Duodenal mucosa (tissue), 2 donors: ENCODE measurements at regions not wholly inside any gene's neighbourhood (a gene's known extent, or its start where the extent isn't known, plus 50 kb on each side); places are given as distances from the start of the nearest gene placed in this dataset.
"Not testable (repeated sequence)": the region's sequence is repeated elsewhere in the genome, so short reads cannot be mapped to it uniquely, and the experiment has no call there.

ENCODE experiments used
- H3K27ac ChIP-seq: one replicate; pipeline ENCODE4 v1.7.0; 2013; ENCODE audit warnings: low read depth, low read length
- H3K27me3 ChIP-seq, 2 donors: one replicate each; pipeline ENCODE4 v1.7.0; 2013; ENCODE audit warnings: low read length in 2 of 2, control low read depth in 1 of 2; ENCODE audit not compliant: insufficient read depth in 2 of 2, control insufficient read depth in 1 of 2
- H3K36me3 ChIP-seq, 2 donors: one replicate each; pipeline ENCODE4 v1.7.0; 2013; ENCODE audit warnings: low read length in 2 of 2, control low read depth in 1 of 2; ENCODE audit not compliant: insufficient read depth in 2 of 2, control insufficient read depth in 1 of 2
- H3K4me1 ChIP-seq, 2 donors: one replicate each; pipeline ENCODE4 v1.7.0; 2013; ENCODE audit warnings: low read length in 2 of 2, control low read depth in 1 of 2; ENCODE audit not compliant: insufficient read depth in 2 of 2, control insufficient read depth in 1 of 2
- H3K4me3 ChIP-seq, 2 donors: one replicate each; pipeline ENCODE4 v1.7.0; 2013; ENCODE audit warnings: low read length in 2 of 2, low read depth in 1 of 2
- H3K9ac ChIP-seq, 2 donors: one replicate each; pipeline ENCODE4 v1.7.0; 2013; ENCODE audit warnings: low read length in 2 of 2, low read depth in 1 of 2
- H3K9me3 ChIP-seq, 2 donors: one replicate each; pipeline ENCODE4 v1.7.0; 2013; ENCODE audit warnings: low read length in 2 of 2, control low read depth in 1 of 2; ENCODE audit not compliant: control insufficient read depth in 1 of 2

DNA sequence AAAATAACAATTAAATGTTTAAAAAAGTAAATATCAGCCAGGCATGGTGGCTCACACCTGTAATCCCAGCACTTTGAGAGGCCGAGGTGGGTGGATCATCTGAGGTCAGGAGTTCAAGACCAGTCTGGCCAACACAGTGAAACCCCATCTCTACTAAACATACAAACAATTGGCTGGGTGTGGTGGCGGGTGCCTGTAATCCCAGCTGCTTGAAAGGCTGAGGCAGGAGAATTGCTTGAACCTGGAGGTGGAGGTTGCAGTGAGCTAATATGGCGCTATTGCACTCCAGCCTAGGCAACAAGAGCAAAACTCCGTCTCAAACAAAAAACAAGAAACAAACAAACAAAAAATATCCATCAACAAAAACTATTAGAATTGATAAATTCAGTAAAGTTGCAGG lies 77.5 kb downstream of the SNX5 start:
- not testable (repeated sequence) for H3K4me3 ChIP-seq, H3K27ac ChIP-seq, H3K36me3 ChIP-seq, H3K9ac ChIP-seq, H3K27me3 ChIP-seq
- peaks cover 7 to 13% of the 10 kb centered on the region in 2 donors for H3K9me3 ChIP-seq
- H3K4me1 ChIP-seq = peaks cover 5 to 12% of the 10 kb centered on the region in 2 donors

DNA sequence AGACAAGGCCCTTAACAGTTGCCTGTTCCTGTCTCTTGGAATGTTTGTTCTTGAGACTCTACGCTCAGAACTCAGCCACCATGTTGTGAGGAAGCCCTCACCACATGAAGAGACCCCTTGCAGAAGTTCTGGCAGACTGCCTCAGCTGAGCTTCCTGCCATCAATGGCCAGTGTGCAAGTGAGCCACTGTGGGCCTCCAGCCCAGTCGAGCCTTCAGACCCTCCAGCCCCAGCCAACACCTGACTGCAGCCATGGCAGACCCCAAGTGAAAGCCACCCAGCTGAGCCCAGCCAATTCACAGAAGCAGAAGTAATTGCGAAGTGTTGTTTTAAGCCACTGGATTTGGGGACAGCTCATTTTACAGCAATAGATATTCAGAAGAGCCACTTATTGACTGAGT lies 78.3 kb downstream of the SNX5 start:
- H3K4me1 ChIP-seq = peaks cover 13 to 15% of the 10 kb centered on the region in 2 donors
- no peak overlapping the region for H3K27ac ChIP-seq
- no peaks in the 10 kb centered on the region for H3K27me3 ChIP-seq
- no peak overlapping the region for H3K4me3 ChIP-seq
- H3K9ac ChIP-seq = no peak overlapping the region
- H3K36me3 ChIP-seq = no peaks in the 10 kb centered on the region
- peaks cover 7 to 13% of the 10 kb centered on the region in 2 donors for H3K9me3 ChIP-seq

DNA sequence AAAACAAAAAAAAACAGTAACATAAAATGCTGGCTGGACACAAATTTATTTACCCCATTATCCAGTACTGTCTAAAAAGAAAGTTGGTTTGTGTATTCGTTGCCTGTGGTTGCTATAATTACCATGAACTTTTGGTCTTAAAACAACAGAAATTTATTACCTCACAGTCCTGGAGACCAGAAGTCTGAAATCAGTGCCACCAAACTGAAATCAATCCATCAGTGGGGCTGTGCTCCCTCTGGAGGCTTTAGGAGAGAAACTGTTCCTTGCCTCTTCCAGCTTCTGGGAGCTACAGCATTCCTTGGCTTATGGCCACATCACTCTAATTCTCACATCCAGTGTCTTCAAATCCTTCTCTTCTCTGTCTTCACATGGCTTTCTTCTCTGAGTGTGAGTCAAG lies 79.4 kb downstream of the SNX5 start:
- Histone ChIP-seq H3K4me1 (peaks cover 15 to 20% of the 10 kb centered on the region in 2 donors), H3K27me3 (no peaks in the 10 kb centered on the region), H3K36me3 (no peaks in the 10 kb centered on the region), H3K9ac (no peak overlapping the region), H3K9me3 (peaks cover 7 to 13% of the 10 kb centered on the region in 2 donors), H3K4me3 (no peak overlapping the region), H3K27ac (no peak overlapping the region)

DNA sequence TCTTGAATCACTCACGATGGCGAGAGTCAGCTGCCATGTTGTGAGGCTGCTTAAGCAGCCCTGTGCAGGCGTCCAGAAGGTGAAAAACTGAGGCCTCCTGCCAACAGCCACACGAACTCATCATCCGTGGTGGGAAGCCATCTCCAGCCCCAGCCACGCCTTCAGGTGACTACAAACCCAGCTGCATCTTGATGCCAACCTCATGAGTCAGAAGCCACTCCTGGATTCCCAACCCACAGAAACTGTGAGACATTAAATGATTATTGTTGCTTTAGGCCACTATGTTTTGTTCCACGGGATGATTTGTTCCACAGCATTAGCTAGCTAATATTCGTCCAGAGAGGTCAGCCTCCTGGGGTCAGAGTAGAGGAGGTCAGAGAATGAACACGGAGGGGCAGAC lies 80.5 kb downstream of the SNX5 start:
- Histone ChIP-seq H3K9me3 (peaks cover 7 to 13% of the 10 kb centered on the region in 2 donors), H3K9ac (no peak overlapping the region), H3K36me3 (no peaks in the 10 kb centered on the region), H3K27ac (no peak overlapping the region), H3K4me3 (no peak overlapping the region), H3K27me3 (no peaks in the 10 kb centered on the region), H3K4me1 (peaks cover 8 to 26% of the 10 kb centered on the region in 2 donors)

DNA sequence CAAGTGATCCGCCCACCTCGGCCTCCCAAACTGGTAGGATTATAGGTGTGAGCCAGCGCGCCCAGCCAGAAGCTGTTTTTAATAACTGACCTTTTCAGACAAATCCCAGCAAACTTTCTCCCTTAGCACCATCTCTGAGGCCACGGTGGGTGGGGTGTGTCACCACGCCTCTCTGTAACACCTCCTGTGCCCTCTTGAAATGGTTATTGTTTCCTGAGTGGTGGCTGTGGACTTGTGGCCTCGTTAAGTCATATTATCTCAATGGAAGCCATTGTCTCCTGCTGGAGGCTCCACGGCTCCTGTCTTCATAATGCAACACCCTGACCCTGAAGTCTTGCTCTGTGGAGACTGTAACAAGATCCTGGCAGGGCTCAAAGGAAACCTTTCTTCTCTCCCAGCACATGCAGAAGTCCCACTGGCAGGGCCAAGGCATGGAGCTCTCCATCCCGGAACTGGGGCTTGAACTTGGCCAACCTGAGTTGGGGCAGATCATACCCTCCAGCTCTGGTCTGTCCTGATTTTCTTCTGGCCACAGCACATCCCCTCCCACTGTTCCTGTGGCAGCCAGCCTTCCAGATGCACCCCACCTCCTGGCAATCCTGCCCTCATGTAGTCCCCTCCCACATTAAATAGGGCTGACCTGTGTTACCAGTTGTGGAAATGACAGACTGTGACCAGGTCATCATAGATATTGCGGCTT lies 81.1 kb downstream of the SNX5 start:
- H3K4me1 ChIP-seq = peaks cover 8 to 28% of the 10 kb centered on the region in 2 donors
- H3K27ac ChIP-seq = no peak overlapping the region
- H3K27me3 ChIP-seq = no peaks in the 10 kb centered on the region
- peaks cover 7 to 13% of the 10 kb centered on the region in 2 donors for H3K9me3 ChIP-seq
- H3K9ac ChIP-seq = no peak overlapping the region
- H3K36me3 ChIP-seq = no peaks in the 10 kb centered on the region
- no peak overlapping the region for H3K4me3 ChIP-seq

DNA sequence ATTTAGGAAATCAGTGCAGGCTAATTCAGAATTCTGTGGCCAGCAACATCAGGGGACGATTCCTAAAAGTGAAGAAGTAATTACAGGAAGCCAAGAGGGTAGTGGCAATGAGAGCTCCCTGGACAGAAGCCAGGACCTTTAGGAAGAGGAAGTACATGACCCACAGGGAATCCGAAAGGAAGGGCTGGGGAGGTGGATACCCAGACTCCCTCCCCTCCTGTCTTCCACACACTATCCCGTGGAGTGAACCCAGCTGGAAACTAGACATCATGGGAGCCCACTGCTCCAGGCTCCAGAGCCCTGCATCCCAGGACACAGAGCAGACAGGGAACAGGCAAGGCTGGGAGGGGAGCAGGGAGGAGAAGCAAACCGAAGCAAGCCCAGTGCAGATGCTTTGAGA lies 83.0 kb downstream of the SNX5 start:
- Histone ChIP-seq H3K27me3 (no peaks in the 10 kb centered on the region), H3K9me3 (peaks cover 7 to 13% of the 10 kb centered on the region in 2 donors), H3K36me3 (no peaks in the 10 kb centered on the region), H3K9ac (no peak overlapping the region), H3K27ac (no peak overlapping the region), H3K4me1 (peaks cover 8 to 28% of the 10 kb centered on the region in 2 donors), H3K4me3 (no peak overlapping the region)

DNA sequence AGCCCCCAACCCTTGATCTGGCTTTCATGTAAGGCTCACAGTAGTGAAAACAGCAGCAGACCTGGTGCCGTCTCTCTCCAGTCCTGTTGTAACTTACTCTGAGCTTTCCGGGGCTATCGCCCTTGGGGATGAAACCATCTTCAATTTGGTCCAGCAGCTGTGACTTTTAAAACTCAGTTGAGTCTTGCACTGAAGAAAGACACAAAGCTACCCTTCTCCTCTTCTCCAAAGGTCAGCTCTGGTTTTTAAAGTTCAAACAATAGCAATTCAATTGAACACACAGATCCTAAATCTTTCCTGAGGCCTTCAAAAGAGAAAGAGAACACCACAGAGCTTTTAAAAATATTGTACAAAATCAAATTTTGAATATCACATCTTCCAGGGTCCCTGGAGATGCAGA lies 83.5 kb downstream of the SNX5 start:
- H3K27ac ChIP-seq = no peak overlapping the region
- peaks cover 8 to 28% of the 10 kb centered on the region in 2 donors for H3K4me1 ChIP-seq
- H3K9ac ChIP-seq = no peak overlapping the region
- H3K9me3 ChIP-seq = peaks cover 4 to 9% of the 10 kb centered on the region in 2 donors
- no peaks in the 10 kb centered on the region for H3K36me3 ChIP-seq
- no peaks in the 10 kb centered on the region for H3K27me3 ChIP-seq
- H3K4me3 ChIP-seq = no peak overlapping the region

DNA sequence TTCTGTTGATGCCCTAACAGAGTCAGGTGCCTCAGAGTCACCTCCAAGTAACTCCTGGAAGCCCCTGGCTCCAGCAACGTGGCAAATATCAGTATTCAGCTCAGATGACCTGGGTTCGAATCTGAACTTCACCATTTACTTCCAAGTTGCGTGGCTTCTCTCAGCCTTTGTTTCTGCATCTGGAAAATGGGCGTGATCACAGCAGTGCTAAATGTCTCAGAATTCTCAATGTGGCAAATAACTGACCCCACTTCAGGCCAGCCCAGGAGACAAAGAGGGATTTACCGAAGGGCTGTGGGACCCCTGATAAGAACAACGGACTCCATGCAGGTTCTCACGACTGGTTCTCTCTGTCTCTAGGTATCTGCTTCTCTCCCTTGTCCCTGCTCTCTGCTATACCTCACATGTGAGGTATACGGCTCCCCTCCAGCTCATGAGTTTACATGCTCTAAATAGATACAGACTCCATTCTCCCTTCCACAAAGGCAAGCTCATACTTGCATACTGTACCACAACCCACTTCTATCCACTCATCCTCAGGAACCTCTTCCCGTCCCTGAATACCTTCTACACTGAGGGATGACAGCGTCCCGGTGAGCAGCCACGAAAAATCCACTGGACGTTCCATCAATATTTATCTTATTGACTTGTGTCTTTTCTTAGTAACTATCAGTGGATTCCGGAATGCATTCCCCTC lies 84.1 kb downstream of the SNX5 start:
- Histone ChIP-seq H3K27me3 (no peaks in the 10 kb centered on the region), H3K9ac (no peak overlapping the region), H3K27ac (no peak overlapping the region), H3K4me3 (no peak overlapping the region), H3K36me3 (no peaks in the 10 kb centered on the region), H3K9me3 (peaks cover 0 to 3% of the 10 kb centered on the region in 2 donors), H3K4me1 (peaks cover 8 to 28% of the 10 kb centered on the region in 2 donors)

DNA sequence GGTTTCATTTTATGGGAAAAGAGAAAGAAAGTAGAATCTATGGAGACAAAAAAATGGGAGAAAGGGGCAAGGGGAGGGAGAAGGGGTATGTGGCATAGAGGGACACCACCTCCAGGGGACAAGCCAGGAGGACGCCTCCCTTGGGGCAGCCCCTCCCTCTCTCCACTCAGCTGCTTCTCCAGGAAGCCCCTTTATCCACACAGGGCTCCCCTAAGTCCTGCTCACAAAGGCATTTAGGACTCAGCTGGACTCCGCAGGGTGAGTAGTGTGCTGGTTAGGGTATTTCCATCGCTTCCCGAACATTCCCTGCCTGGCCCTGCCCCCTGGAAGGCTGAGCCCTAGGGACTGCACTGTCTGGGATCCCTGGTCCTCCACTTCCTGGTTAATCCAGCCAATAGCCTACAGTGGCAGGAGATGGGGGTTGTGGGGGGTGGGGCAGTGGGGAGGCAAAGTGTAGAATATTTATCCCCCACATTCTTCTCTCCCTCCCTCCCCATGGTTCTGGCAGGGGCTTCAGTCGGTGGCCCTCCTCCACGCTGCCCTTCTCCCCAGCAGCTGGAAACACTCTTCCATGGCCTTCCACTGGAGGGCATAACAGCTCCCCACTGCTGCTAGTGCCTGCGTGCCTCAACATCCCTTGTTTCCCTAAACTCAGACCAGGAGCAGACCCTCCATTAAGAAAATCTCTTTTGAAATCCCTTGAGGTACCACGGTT lies 84.8 kb downstream of the SNX5 start:
- no peaks in the 10 kb centered on the region for H3K27me3 ChIP-seq
- no peak overlapping the region for H3K27ac ChIP-seq

More for the DNA sequence above, 84.8 kb downstream of the SNX5 start:
- peaks cover 10 to 28% of the 10 kb centered on the region in 2 donors for H3K4me1 ChIP-seq
- H3K9me3 ChIP-seq = no peaks in the 10 kb centered on the region
- no peak overlapping the region for H3K9ac ChIP-seq
- H3K36me3 ChIP-seq = no peaks in the 10 kb centered on the region
- H3K4me3 ChIP-seq = no peak overlapping the region
